GM10248 (cell line): ENCODE measurements at regions not wholly inside any gene's neighbourhood (a gene's known extent, or its start where the extent isn't known, plus 50 kb on each side); places are given as distances from the start of the nearest gene placed in this dataset.

Experiments used
- CTCF ChIA-PET: fragments of 300-600 bp; sonication (Branson Sonifier 250); formaldehyde crosslinking; extraction: SDS; loops from one replicate; lab custom pipeline; 2021; ENCODE audit warnings: antibody characterized with exemption; lab: Yijun Ruan, JAX
- POLR2A ChIA-PET: fragments of 350-650 bp; sonication (Branson Sonifier 250); formaldehyde crosslinking; extraction: SDS; loops from one replicate; lab custom pipeline; 2020; ENCODE audit warnings: antibody characterized with exemption; lab: Yijun Ruan, JAX
- DNase-seq: peaks from one replicate; pipeline ENCODE4 v3.0.0; 2012; ENCODE audit errors: extremely low spot score
- TF ChIP-seq, protein P1 (sequence below): IDR thresholded peaks from 2 replicates; pipeline ENCODE4 v1.5.1; 2012; ENCODE audit warnings: mild to moderate bottlenecking, low read depth; ENCODE audit errors: extremely low read depth, missing control alignments, control extremely low read depth

- ChIA-PET POLR2A (no interaction called here), CTCF (interaction anchor here (0.8 to 1.9 kb wide), 4 partner anchors 12 to 26 kb away, joined by 3 to 5 read pairs (median 3); no protein-coding TSS in a partner anchor)
- no peak for DNase-seq
- TF ChIP-seq, protein P1, sequence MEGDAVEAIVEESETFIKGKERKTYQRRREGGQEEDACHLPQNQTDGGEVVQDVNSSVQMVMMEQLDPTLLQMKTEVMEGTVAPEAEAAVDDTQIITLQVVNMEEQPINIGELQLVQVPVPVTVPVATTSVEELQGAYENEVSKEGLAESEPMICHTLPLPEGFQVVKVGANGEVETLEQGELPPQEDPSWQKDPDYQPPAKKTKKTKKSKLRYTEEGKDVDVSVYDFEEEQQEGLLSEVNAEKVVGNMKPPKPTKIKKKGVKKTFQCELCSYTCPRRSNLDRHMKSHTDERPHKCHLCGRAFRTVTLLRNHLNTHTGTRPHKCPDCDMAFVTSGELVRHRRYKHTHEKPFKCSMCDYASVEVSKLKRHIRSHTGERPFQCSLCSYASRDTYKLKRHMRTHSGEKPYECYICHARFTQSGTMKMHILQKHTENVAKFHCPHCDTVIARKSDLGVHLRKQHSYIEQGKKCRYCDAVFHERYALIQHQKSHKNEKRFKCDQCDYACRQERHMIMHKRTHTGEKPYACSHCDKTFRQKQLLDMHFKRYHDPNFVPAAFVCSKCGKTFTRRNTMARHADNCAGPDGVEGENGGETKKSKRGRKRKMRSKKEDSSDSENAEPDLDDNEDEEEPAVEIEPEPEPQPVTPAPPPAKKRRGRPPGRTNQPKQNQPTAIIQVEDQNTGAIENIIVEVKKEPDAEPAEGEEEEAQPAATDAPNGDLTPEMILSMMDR: no peak
These were observed 107.1 kb downstream of the CDC42EP3 start for GRCh38 chr2:37564356-37564755.

GRCh38 chr2:37566517-37566981, 104.9 kb downstream of the CDC42EP3 start:
- CTCF ChIA-PET: interaction anchor here (1.4 to 5.7 kb wide), 3 partner anchors 7 to 266 kb away, joined by 3 to 56 read pairs (median 7); no protein-coding TSS in a partner anchor
- POLR2A ChIA-PET: no interaction called here

DNA sequence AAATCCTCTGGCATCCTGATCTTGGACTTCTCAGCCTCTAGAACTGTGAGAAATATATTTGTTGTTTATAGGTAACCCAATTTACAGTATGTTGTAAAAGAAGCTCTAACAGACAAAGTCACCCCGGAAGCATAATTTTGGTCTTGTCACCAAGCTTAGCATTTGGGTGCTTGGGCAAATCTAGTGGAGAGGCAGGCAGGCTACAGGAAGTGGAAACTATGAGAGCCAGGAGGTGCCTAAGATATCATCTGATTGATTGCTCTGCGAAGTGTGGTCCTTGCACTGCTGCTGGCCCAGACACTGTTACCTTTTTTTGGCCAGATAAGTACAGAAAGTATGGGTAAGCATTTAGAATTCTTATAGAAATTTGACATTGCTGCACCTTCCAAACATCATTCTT, 102.9 kb downstream of the CDC42EP3 start:
- no peak for DNase-seq
- POLR2A ChIA-PET: interaction anchor here (0.7 kb wide), 1 partner anchor 1183 kb away, joined by 3 read pairs; the partner anchor contains the start of gene SRSF7
- TF ChIP-seq, protein P1: no peak
- CTCF ChIA-PET: interaction anchor here (1.1 to 5.7 kb wide), 7 partner anchors 9 to 264 kb away, joined by 3 to 56 read pairs (median 7); no protein-coding TSS in a partner anchor

More at GRCh38 chr2:37566517-37566981, 104.9 kb downstream of the CDC42EP3 start:
- no peak for DNase-seq
- TF ChIP-seq, protein P1: no peak

DNA sequence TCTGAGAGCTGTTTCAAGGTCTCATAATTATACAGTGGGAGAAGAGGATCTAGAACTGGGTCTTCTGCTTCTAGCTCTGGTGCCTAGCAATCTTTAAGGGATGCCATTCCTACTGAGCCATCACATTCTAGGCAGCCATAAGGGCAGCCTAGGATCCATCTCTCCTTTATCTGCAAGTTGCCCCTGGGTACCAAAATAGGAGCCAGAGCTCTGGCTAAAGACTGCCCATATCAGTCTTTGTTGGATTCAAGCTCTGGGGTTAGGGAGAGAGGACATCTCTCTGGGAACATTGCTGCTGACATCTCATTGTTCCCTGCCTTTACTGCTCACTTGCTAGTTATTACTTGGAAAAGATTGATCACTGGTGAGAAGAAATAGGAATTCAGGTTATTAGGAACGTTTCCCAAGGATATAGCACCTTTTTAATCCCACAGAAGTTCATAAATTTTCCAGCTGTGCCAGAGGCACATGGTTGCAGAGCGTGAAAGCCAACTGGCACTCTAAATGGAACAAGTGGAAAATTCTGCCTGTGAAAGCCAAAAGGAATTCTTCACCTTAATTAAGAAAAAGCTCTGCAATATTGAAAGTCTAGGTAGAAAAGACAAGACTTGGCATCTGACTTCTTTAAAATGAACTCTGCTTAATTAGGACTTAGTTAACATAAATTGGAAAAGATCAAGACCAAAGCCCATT, 102.2 kb downstream of the CDC42EP3 start:
- CTCF ChIA-PET: interaction anchor here (1.2 to 5.7 kb wide), 8 partner anchors 10 to 308 kb away, joined by 3 to 56 read pairs (median 6); no protein-coding TSS in a partner anchor
- POLR2A ChIA-PET: no interaction called here
- TF ChIP-seq, protein P1: no peak
- DNase-seq: no peak

DNA sequence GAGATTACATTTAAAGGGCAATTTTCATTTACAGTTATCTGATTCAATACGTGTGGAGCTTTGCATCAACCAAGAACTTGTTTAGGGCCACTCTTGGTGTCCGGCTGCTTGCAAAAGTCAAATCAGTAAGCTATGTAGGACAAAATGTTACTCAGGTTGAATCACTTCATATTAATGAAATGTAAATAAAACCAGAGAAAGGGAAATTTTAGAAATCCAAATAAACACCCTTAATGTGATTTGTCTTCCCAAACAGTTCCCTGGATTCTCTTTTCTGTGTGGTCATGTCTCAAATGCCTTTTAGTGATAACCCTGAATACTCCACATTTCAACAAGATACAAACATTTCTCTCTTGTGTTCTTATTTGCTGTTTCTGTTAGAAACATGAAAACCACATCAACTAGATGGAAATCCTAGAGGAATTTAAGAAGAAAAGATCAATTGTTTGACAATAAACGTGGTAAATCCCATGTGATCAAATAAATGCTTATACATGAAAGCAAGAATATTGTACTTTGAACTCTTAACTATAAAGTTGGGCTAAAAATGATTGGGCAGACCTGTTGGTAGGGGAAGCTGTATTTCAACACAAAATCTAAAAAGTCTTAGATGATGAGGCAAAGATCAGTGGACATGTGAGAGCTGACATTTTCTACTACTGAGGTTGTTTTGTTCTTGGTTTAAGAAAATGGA, 101.3 kb downstream of the CDC42EP3 start:
- POLR2A ChIA-PET: interaction anchor here (1.1 kb wide), 1 partner anchor 20 kb away, joined by 3 read pairs; no protein-coding TSS in a partner anchor
- TF ChIP-seq, protein P1: no peak
- CTCF ChIA-PET: interaction anchor here (1.2 to 5.7 kb wide), 8 partner anchors 10 to 307 kb away, joined by 3 to 56 read pairs (median 6); no protein-coding TSS in a partner anchor
- no peak for DNase-seq
